ENCODE measurements at regions not wholly inside any gene's neighbourhood (a gene's known extent, or its start where the extent isn't known, plus 50 kb on each side); places are given as distances from the start of the nearest gene placed in this dataset.

DNA sequence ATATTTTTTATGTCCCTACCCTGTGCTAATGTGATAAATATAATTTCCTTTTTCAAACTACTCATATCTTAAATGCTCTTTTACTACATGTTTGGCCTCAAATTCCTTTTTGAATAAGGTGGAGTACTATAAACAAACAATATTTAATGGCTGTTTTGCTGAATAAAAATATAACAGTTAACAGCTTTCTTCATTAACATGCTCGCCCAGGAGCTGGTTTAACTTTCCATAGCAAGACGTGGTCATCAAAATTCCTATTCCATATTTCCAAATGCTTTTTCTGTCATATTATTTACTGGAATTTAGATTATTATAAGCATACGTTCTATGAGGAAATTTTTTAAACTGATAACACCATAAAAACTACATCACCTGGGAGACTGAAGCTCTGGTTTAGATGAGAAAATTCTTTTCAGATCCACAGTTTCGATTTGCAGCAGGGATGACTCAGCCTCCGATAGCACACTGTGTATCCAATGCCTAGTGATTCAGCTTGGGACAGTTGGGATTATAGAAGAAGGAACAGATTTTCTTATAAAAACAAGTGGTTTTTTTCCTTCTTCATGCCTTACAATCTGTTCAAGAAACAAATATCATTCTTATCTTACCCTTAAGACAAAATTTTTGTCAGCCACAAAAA lies 129.1 kb downstream of the FBXO8 start:
- TF ChIP-seq, protein P1, sequence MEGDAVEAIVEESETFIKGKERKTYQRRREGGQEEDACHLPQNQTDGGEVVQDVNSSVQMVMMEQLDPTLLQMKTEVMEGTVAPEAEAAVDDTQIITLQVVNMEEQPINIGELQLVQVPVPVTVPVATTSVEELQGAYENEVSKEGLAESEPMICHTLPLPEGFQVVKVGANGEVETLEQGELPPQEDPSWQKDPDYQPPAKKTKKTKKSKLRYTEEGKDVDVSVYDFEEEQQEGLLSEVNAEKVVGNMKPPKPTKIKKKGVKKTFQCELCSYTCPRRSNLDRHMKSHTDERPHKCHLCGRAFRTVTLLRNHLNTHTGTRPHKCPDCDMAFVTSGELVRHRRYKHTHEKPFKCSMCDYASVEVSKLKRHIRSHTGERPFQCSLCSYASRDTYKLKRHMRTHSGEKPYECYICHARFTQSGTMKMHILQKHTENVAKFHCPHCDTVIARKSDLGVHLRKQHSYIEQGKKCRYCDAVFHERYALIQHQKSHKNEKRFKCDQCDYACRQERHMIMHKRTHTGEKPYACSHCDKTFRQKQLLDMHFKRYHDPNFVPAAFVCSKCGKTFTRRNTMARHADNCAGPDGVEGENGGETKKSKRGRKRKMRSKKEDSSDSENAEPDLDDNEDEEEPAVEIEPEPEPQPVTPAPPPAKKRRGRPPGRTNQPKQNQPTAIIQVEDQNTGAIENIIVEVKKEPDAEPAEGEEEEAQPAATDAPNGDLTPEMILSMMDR (IDR thresholded peaks at IDR 0.05; ENCODE audit: insufficient read depth, low read depth, low read length), result no peak
- TF ChIP-seq EZH2 (IDR thresholded peaks at IDR 0.05; ENCODE audit: insufficient read depth, low read length), result no peak
